Mesendoderm (in vitro differentiated cells): ENCODE measurements at regions not wholly inside any gene's neighbourhood (a gene's known extent, or its start where the extent isn't known, plus 50 kb on each side); places are given as distances from the start of the nearest gene placed in this dataset.

Experiments used
- DNase-seq: peaks from one replicate; pipeline ENCODE4 v3.0.0; 2013
- H2AK5ac ChIP-seq: 2 replicates; pipeline ENCODE4 v1.6.1; 2013; ENCODE audit warnings: low read length, inconsistent platforms
- H2BK120ac ChIP-seq: 2 replicates; pipeline ENCODE4 v1.6.1; 2013; ENCODE audit warnings: low read depth, mild to moderate bottlenecking, low read length, moderate library complexity, mixed read lengths
- H2BK15ac ChIP-seq: replicated peaks from 2 replicates; pipeline ENCODE4 v1.6.1; 2013; ENCODE audit warnings: low read depth, mild to moderate bottlenecking, moderate library complexity
- H2BK5ac ChIP-seq: 2 replicates; pipeline ENCODE4 v1.6.1; 2013; ENCODE audit warnings: low read length, inconsistent platforms
- H3K18ac ChIP-seq: 2 replicates; pipeline ENCODE4 v1.6.1; 2013; ENCODE audit warnings: mild to moderate bottlenecking, low read length, mixed read lengths
- H3K23ac ChIP-seq: one replicate; pipeline ENCODE4 v1.6.1; 2013; ENCODE audit warnings: low read length
- H3K27ac ChIP-seq: 2 replicates; pipeline ENCODE4 v1.5.1; 2013; ENCODE audit warnings: low read depth, mild to moderate bottlenecking, inconsistent platforms, low read length, moderate library complexity
- H3K27me3 ChIP-seq: 2 replicates; pipeline ENCODE4 v1.6.1; 2013; ENCODE audit warnings: low read length, control low read depth, mild to moderate bottlenecking, inconsistent platforms; ENCODE audit not compliant: insufficient read depth, poor library complexity
- H3K36me3 ChIP-seq: 2 replicates; pipeline ENCODE4 v1.6.1; 2013; ENCODE audit warnings: low read length, inconsistent platforms; ENCODE audit not compliant: control insufficient read depth, insufficient read depth
- H3K4ac ChIP-seq: one replicate; pipeline ENCODE4 v1.6.1; 2013; ENCODE audit warnings: low read depth, mild to moderate bottlenecking, low read length, moderate library complexity
- H3K4me1 ChIP-seq: 2 replicates; pipeline ENCODE4 v1.6.1; 2013; ENCODE audit warnings: low read depth, low read length, inconsistent platforms; ENCODE audit not compliant: control insufficient read depth
- H3K4me2 ChIP-seq: 2 replicates; pipeline ENCODE4 v1.6.1; 2013; ENCODE audit warnings: low read length
- H3K4me3 ChIP-seq: 2 replicates; pipeline ENCODE4 v1.5.1; 2013; ENCODE audit warnings: mild to moderate bottlenecking, low read length
- H3K56ac ChIP-seq: one replicate; pipeline ENCODE4 v1.6.1; 2013; ENCODE audit warnings: low read length
- H3K79me1 ChIP-seq: 2 replicates; pipeline ENCODE4 v1.6.1; 2013; ENCODE audit warnings: low read length, inconsistent platforms
- H3K79me2 ChIP-seq: 2 replicates; pipeline ENCODE4 v1.6.1; 2013; ENCODE audit warnings: mild to moderate bottlenecking, low read length; ENCODE audit not compliant: control insufficient read depth, insufficient read depth
- H3K9ac ChIP-seq: 2 replicates; pipeline ENCODE4 v1.6.1; 2013; ENCODE audit warnings: low read length, inconsistent platforms
- H4K5ac ChIP-seq: one replicate; pipeline ENCODE4 v1.6.1; 2013; ENCODE audit warnings: low read length
- H4K8ac ChIP-seq: one replicate; pipeline ENCODE4 v1.6.1; 2013; ENCODE audit warnings: low read depth, mild to moderate bottlenecking, control low read depth, low read length, moderate library complexity
- WGBS: extraction: QIAGEN DNeasy Blood & Tissue Kit; methylation state at CpG from one replicate; pipeline ENCODE4 v1.1.7; 2013; ENCODE audit warnings: low lambda C conversion rate, missing lambda C conversion rate; ENCODE audit not compliant: insufficient coverage; ENCODE audit errors: extremely low coverage; 5-methylcytosine and 5-hydroxymethylcytosine counted together

DNA sequence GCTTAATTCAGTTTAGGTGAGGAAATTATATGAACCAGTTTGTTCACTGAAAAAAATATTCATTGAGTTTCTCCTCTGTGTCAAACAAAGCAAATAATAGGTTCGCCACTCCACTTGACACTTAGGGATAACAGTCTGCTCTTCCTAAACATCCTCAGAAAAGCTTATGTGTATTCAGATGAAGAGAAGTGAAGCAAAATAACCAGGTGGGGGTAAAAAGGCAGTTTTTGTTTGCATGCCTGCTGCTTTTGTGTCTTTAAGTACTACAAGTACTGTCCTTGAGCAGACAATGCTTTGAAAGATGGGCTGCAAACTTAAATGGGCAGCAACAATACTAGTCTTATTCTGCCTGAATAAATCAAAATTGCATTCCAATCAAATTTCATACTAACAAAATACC, 910.7 kb upstream of the MDGA2 start:
- no peak overlapping the region for H3K4me3 ChIP-seq

DNA sequence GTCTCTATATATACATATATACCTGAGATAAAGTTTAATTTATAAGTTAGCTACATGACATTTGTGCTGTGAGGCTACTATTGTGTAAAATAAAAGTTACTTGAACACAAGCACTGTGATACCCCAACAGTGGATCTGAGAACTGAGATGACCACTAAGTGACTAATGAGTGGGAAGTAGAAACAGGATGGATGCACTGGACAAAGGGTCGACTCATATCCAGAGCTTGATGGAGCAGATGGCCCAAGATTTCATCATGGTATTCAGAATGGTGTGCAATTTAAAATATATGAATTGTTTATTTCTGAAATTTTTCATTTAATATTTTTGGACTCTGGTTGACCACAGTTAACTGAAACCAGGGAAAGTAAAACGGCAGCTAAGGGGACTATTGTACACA, 908.6 kb upstream of the MDGA2 start:
- H3K4ac ChIP-seq, result no peak overlapping the region
- H3K27ac ChIP-seq, result no peak overlapping the region
- H2BK120ac ChIP-seq, result no peak overlapping the region
- no peak overlapping the region for H4K5ac ChIP-seq
- no peak overlapping the region for H2AK5ac ChIP-seq
- H3K23ac ChIP-seq, result no peak overlapping the region
- no peak overlapping the region for H3K9ac ChIP-seq
- H3K36me3 ChIP-seq, result no peaks in the 10 kb centered on the region
- no peak overlapping the region for H2BK15ac ChIP-seq
- no CpG with 5 or more reads among the region's 2 CpGs for WGBS
- no peak overlapping the region for H3K18ac ChIP-seq
- no peak overlapping the region for H3K4me3 ChIP-seq
- no peaks in the 10 kb centered on the region for H3K27me3 ChIP-seq
- H4K8ac ChIP-seq, result no peak overlapping the region
- no peak overlapping the region for H3K56ac ChIP-seq
- H3K79me2 ChIP-seq, result no peaks in the 10 kb centered on the region
- DNase-seq, result no peak
- no peaks in the 10 kb centered on the region for H3K79me1 ChIP-seq
- no peak overlapping the region for H3K4me2 ChIP-seq
- H2BK5ac ChIP-seq, result no peak overlapping the region
- no peaks in the 10 kb centered on the region for H3K4me1 ChIP-seq

More for the DNA sequence above, 910.7 kb upstream of the MDGA2 start:
- no peaks in the 10 kb centered on the region for H3K27me3 ChIP-seq
- no peaks in the 10 kb centered on the region for H3K79me2 ChIP-seq
- H2BK5ac ChIP-seq, result no peak overlapping the region
- no peak overlapping the region for H3K9ac ChIP-seq
- no peak overlapping the region for H2BK120ac ChIP-seq
- no peak overlapping the region for H4K5ac ChIP-seq
- no peak overlapping the region for H4K8ac ChIP-seq
- H3K27ac ChIP-seq, result no peak overlapping the region
- no CpG with 5 or more reads among the region's 1 CpG for WGBS
- no peak overlapping the region for H3K23ac ChIP-seq
- no peak overlapping the region for H3K4me2 ChIP-seq
- H3K79me1 ChIP-seq, result no peaks in the 10 kb centered on the region
- H3K18ac ChIP-seq, result no peak overlapping the region
- no peaks in the 10 kb centered on the region for H3K4me1 ChIP-seq
- H2BK15ac ChIP-seq, result no peak overlapping the region
- no peak overlapping the region for H2AK5ac ChIP-seq
- DNase-seq, result no peak
- H3K4ac ChIP-seq, result no peak overlapping the region
- no peaks in the 10 kb centered on the region for H3K36me3 ChIP-seq
- no peak overlapping the region for H3K56ac ChIP-seq

DNA sequence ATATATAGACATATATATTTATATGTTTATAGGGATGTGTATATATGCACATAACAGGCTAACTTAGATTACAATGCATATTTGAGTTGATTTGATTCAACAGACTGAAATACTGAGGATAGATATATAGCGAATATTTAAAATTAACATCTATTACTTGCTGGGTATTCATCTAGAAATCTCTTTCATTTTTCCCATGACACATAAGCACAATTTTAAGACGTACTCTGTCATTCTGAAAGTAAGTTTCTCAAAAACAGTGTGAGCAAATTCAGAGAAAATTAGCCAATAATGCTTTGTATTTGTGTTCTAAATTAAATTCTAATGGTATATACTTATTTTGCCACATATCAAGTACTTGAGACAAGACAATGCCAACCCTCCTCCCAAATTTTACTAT, 907.5 kb upstream of the MDGA2 start:
- H2BK5ac ChIP-seq, result no peak overlapping the region
- no peaks in the 10 kb centered on the region for H3K79me2 ChIP-seq
- H3K27ac ChIP-seq, result no peak overlapping the region
- no peaks in the 10 kb centered on the region for H3K27me3 ChIP-seq
- DNase-seq, result no peak
- H3K4me1 ChIP-seq, result no peaks in the 10 kb centered on the region
- no CpG with 5 or more reads among the region's 2 CpGs for WGBS
- H2BK15ac ChIP-seq, result no peak overlapping the region
- H4K8ac ChIP-seq, result no peak overlapping the region
- no peak overlapping the region for H3K56ac ChIP-seq
- H3K4me2 ChIP-seq, result no peak overlapping the region
- H2BK120ac ChIP-seq, result no peak overlapping the region
- H2AK5ac ChIP-seq, result no peak overlapping the region
- H3K18ac ChIP-seq, result no peak overlapping the region
- no peaks in the 10 kb centered on the region for H3K36me3 ChIP-seq
- H3K4me3 ChIP-seq, result no peak overlapping the region
- H3K23ac ChIP-seq, result no peak overlapping the region
- no peak overlapping the region for H3K9ac ChIP-seq
- no peak overlapping the region for H3K4ac ChIP-seq
- no peaks in the 10 kb centered on the region for H3K79me1 ChIP-seq
- no peak overlapping the region for H4K5ac ChIP-seq

DNA sequence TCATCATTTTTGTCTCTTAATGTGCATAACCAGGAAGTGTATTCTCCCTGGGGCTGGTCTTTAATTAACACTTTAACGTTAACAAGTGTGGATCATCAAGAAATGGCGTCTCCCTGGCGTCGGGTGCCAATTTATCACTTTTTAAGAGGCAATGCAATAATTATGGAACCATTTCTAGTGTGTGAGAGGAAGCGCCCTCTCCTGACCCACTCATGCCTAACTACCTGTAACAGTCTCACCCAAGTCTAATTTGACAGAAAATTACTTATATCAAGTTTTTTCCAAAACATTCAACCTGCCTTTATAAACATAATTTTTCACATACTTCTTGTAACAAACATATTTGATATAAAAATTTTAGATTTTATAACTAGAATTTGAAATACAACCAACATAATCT, 905.3 kb upstream of the MDGA2 start:
- Histone ChIP-seq H3K9ac (no peak overlapping the region), H2AK5ac (no peak overlapping the region), H3K4me2 (no peak overlapping the region), H3K27ac (no peak overlapping the region), H3K36me3 (no peaks in the 10 kb centered on the region), H3K56ac (no peak overlapping the region), H2BK5ac (no peak overlapping the region), H3K79me1 (no peaks in the 10 kb centered on the region), H3K18ac (no peak overlapping the region), H2BK15ac (no peak overlapping the region), H3K23ac (no peak overlapping the region), H3K4me3 (no peak overlapping the region), H2BK120ac (no peak overlapping the region), H3K4ac (no peak overlapping the region), H4K5ac (no peak overlapping the region), H3K79me2 (no peaks in the 10 kb centered on the region), H3K27me3 (no peaks in the 10 kb centered on the region), H4K8ac (no peak overlapping the region), H3K4me1 (no peaks in the 10 kb centered on the region)
- no CpG with 5 or more reads among the region's 5 CpGs for WGBS
- no peak for DNase-seq

DNA sequence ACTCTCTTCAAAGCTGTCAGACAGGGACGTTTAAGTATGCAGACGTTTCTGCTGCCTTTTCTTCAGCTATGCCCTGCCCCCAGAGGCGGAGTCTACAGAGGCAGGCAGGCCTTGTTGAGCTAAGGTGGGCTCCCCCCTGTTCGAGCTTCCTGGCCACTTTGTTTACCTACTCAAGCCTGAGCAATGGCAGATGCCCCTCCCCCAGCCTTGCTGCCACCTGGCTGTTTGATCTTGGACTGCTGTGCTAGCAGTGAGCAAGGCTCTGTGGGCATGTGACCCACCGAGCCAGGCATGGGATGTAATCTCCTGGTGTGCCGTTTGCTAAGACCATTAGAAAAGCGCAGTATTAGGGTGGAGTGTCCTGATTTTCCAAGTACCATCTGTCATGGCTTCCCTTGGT, 900.4 kb upstream of the MDGA2 start:
- H3K9ac ChIP-seq, result no peak overlapping the region
- no peak overlapping the region for H2BK120ac ChIP-seq
- no peak overlapping the region for H3K4ac ChIP-seq
- H3K27ac ChIP-seq, result no peak overlapping the region
- no peak overlapping the region for H2AK5ac ChIP-seq
- H3K4me3 ChIP-seq, result no peak overlapping the region
- DNase-seq, result no peak
- no peak overlapping the region for H2BK15ac ChIP-seq
- no peak overlapping the region for H4K5ac ChIP-seq
- no peaks in the 10 kb centered on the region for H3K27me3 ChIP-seq
- no peak overlapping the region for H3K23ac ChIP-seq
- no peak overlapping the region for H3K18ac ChIP-seq
- no CpG with 5 or more reads among the region's 7 CpGs for WGBS
- H3K36me3 ChIP-seq, result no peaks in the 10 kb centered on the region
- no peak overlapping the region for H3K56ac ChIP-seq
- no peaks in the 10 kb centered on the region for H3K4me1 ChIP-seq
- H3K79me1 ChIP-seq, result no peaks in the 10 kb centered on the region
- no peak overlapping the region for H2BK5ac ChIP-seq
- H3K4me2 ChIP-seq, result no peak overlapping the region
- H4K8ac ChIP-seq, result no peak overlapping the region
- H3K79me2 ChIP-seq, result no peaks in the 10 kb centered on the region

DNA sequence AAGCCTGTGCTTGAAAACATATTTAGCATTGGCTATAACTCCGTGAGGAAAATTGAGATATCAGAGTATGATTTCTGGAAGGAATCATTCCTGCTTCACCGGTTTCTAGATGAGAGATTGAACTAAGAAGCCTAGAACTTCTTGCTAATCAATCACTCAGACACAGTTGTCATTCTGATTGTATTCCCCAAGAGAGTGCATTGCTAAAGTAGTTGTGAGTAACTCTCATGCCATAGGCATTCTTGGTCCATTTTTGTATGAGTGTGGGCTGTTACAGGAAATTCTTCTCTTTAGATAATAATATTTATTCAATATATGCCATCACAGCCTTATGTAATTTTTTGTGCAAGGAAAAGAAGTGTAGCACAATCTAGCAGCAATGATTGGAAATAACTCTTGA, 893.3 kb upstream of the MDGA2 start:
- WGBS, result no CpG with 5 or more reads among the region's 2 CpGs
- Histone ChIP-seq H3K4me3 (no peak overlapping the region), H3K79me1 (no peaks in the 10 kb centered on the region), H3K4ac (no peak overlapping the region), H3K18ac (no peak overlapping the region), H4K5ac (no peak overlapping the region), H3K4me2 (no peak overlapping the region), H2BK120ac (no peak overlapping the region), H4K8ac (no peak overlapping the region), H3K27ac (no peak overlapping the region), H2AK5ac (no peak overlapping the region), H3K36me3 (no peaks in the 10 kb centered on the region), H3K56ac (no peak overlapping the region), H3K4me1 (no peaks in the 10 kb centered on the region), H3K23ac (no peak overlapping the region), H2BK5ac (no peak overlapping the region), H3K79me2 (no peaks in the 10 kb centered on the region), H3K9ac (no peak overlapping the region), H3K27me3 (no peaks in the 10 kb centered on the region), H2BK15ac (no peak overlapping the region)
- no peak for DNase-seq
